IMR-90 (cell line): ENCODE measurements at regions not wholly inside any gene's neighbourhood (a gene's known extent, or its start where the extent isn't known, plus 50 kb on each side); places are given as distances from the start of the nearest gene placed in this dataset.

Source experiments
- BHLHE40 ChIP-seq: fragments of 150-350 bp; IDR thresholded peaks from 2 replicates; pipeline ENCODE4 v1.6.1; 2016; ENCODE audit warnings: mild to moderate bottlenecking, low read depth, low read length
- CEBPB ChIP-seq: IDR thresholded peaks from 2 replicates; pipeline ENCODE4 v1.6.1; 2012; ENCODE audit warnings: low read depth, low read length, improper control_type of control experiment
- FOS ChIP-seq: fragments of 150-350 bp; IDR thresholded peaks from 2 replicates; pipeline ENCODE4 v1.6.1; 2016; ENCODE audit warnings: low read depth, low read length
- MXI1 ChIP-seq: IDR thresholded peaks from 2 replicates; pipeline ENCODE4 v1.6.1; 2012; ENCODE audit warnings: low read depth, mild to moderate bottlenecking, low read length, moderate library complexity, borderline replicate concordance
- POLR2A ChIP-seq: IDR thresholded peaks from 2 replicates; pipeline ENCODE4 v1.6.1; 2012; ENCODE audit warnings: mild to moderate bottlenecking, low read depth, low read length
- RAD21 ChIP-seq: IDR thresholded peaks from 2 replicates; pipeline ENCODE4 v1.6.1; 2012; ENCODE audit warnings: low read length, improper control_type of control experiment
- RCOR1 ChIP-seq: IDR thresholded peaks from 2 replicates; pipeline ENCODE4 v1.6.1; 2012; ENCODE audit warnings: mild to moderate bottlenecking, low read length, improper control_type of control experiment; ENCODE audit not compliant: insufficient replicate concordance
- RFX5 ChIP-seq: IDR thresholded peaks from 2 replicates; pipeline ENCODE4 v1.8.0; 2012; ENCODE audit warnings: low read depth, mild to moderate bottlenecking, low read length, moderate library complexity
- SMC3 ChIP-seq: fragments of 150-350 bp; IDR thresholded peaks from 2 replicates; pipeline ENCODE4 v1.6.1; 2016; ENCODE audit warnings: low read depth, mild to moderate bottlenecking, antibody characterized with exemption, low read length, moderate library complexity
- TF ChIP-seq, protein P1 (sequence below): conservative IDR thresholded peaks from 2 replicates; pipeline ENCODE4 v1.5.1; 2012; ENCODE audit warnings: mild to moderate bottlenecking, low read depth, low read length, improper control_type of control experiment

DNA sequence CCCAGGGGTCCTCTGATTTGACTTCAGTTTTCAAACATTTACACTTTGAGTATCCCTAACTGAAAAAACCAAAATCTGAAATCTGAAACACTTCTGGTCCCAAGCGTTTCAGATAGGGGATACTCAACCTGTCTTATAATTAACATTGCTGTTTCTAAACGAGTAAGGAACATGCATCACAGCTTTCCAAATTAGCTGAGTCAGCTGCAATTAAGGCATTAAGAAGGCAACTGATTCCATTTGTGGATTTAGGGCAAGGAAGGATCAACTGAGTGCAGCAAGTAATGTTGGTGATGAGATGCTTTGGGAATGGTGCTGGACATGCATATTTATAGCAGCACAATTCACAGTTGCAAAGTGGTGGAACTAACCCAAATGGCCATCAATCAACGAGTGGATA is 168.6 kb downstream of the ACER2 start:
- TF ChIP-seq, protein P1, sequence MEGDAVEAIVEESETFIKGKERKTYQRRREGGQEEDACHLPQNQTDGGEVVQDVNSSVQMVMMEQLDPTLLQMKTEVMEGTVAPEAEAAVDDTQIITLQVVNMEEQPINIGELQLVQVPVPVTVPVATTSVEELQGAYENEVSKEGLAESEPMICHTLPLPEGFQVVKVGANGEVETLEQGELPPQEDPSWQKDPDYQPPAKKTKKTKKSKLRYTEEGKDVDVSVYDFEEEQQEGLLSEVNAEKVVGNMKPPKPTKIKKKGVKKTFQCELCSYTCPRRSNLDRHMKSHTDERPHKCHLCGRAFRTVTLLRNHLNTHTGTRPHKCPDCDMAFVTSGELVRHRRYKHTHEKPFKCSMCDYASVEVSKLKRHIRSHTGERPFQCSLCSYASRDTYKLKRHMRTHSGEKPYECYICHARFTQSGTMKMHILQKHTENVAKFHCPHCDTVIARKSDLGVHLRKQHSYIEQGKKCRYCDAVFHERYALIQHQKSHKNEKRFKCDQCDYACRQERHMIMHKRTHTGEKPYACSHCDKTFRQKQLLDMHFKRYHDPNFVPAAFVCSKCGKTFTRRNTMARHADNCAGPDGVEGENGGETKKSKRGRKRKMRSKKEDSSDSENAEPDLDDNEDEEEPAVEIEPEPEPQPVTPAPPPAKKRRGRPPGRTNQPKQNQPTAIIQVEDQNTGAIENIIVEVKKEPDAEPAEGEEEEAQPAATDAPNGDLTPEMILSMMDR, result no peak
- no peak for TF ChIP-seq SMC3
- no peak for TF ChIP-seq FOS
- no peak for TF ChIP-seq RAD21
- TF ChIP-seq POLR2A, result no peak
- no peak for TF ChIP-seq RCOR1
- no peak for TF ChIP-seq MXI1
- no peak for TF ChIP-seq RFX5
- TF ChIP-seq CEBPB, result no peak
- no peak for TF ChIP-seq BHLHE40
